GM10266 (cell line): ENCODE measurements at regions not wholly inside any gene's neighbourhood (a gene's known extent, or its start where the extent isn't known, plus 50 kb on each side); places are given as distances from the start of the nearest gene placed in this dataset.
A peak's percentile ranks its signal among the peaks of the same experiment; 100 is the strongest.

Experiments
- DNase-seq: peaks from one replicate; pipeline ENCODE4 v3.0.0; 2012; ENCODE audit errors: extremely low spot score
- CTCF ChIP-seq: IDR thresholded peaks from 2 replicates; pipeline ENCODE4 v1.5.1; 2012; ENCODE audit warnings: mild to moderate bottlenecking, low read depth; ENCODE audit not compliant: control insufficient read depth, insufficient read depth; ENCODE audit errors: missing control alignments

DNA sequence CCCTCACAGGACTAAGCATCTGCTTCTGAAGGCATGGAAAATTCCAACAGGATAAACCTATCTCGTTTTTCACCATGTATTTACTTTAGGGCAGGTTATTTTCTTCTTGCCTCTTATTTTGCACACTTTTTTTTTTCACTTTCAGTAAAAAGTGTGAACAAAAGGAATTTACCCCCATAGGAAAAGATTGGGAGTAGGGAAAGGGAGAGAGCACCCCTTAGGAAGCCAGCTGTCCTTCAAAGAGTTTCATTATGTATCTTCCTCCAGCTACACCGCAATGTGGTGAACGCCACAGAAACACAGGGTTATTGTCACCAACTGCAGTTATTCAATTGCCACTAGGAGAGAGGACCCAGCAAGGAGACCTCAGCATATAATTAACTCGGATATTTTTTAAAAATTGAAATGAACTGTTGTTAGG, 286.2 kb upstream of the VRK2 start:
- peak; percentile 21 for DNase-seq
- TF ChIP-seq CTCF = no peak

GRCh38 chr2:57776916-57777315, 269.7 kb upstream of the VRK2 start:
- DNase-seq = no peak
- TF ChIP-seq CTCF = no peak

DNA sequence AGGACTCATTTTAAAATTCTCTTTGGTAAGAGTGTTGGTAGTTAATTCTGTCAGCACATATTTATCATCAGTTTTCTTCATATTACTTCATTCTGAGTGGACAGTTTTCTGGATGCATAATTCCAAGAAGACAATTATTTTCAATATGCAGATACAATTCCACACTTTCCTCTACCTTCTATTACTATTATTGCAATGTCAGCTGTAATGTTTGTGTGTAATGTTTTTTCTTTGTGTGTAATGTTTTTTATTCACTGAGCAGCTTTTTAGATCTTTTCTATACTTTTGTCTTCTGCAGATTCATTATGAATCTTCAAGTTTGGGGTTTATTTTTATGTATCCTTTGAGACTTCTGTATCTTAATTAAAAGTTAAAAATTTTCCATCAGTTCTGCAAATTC, 264.0 kb upstream of the VRK2 start:
- DNase-seq = no peak
- TF ChIP-seq CTCF = no peak

DNA sequence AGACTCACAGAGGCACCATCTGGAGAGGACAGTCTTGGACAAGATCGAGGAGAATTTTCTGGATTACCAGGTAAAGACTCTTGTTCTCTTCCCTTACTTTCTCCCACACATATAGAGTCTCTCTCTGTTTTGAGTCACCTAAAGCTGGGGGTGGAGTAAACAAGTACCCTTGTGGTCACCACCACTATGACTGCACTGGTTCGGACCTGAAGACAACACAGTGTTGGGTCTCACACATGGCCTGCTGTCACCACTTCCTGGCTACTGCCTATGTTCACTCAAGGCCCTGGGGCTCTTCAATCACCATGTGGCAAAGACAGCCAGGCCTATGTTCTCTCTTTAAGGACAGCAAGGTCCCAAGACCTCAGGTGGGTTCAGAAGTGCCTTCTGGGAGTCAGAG, 253.3 kb upstream of the VRK2 start:
- DNase-seq = no peak
- no peak for TF ChIP-seq CTCF

- DNase-seq = no peak
- no peak for TF ChIP-seq CTCF
Measured at GRCh38 chr2:57796527-57796926, 250.1 kb upstream of the VRK2 start.

DNA sequence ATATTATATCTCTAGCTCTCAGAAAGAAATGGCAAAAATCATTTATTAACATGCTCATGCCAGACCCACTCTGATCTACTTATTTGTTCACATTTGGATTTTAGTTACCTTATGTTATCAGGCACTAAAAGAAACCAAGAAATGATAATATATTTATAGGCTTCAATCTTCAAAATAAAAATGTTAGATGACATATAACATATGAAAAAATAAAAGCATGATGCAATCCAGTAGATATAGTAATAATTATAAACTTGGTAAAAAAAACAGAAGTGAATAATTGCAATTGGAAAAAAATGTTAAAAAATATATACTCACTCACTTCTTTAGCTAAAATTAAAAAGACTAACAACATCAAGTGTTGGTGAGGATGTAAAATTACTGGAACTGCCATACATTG, 248.3 kb upstream of the VRK2 start:
- DNase-seq = no peak
- no peak for TF ChIP-seq CTCF

- no peak for TF ChIP-seq CTCF
- DNase-seq = no peak
Measured at GRCh38 chr2:57802243-57802642, 244.4 kb upstream of the VRK2 start.
